LNCAP (cell line): ENCODE measurements at regions not wholly inside any gene's neighbourhood (a gene's known extent, or its start where the extent isn't known, plus 50 kb on each side); places are given as distances from the start of the nearest gene placed in this dataset.

Experiments
- CTCF ChIP-seq: fragments of 450-650 bp; IDR thresholded peaks from 2 replicates; pipeline ENCODE4 v1.5.1; 2017; ENCODE audit warnings: mild to moderate bottlenecking

DNA sequence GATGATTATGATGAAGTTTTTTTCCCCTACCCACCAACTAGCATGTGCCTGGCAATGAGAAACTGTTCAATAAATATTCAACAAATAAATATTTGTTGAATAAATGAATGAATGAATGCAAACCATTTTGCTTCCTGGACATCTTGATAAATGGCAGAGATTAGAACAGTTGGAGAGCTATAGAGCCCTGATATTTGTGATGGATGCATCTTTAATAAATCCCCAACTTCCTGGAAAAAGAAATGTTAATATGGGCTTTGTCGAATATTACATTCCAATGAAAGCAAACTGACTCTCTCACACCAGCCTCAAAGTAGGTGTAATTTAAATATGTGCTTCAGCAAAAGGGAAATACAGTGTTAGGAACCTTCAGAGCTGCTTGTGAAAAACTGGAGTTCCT lies 419.7 kb downstream of the MID1IP1 start:
- no peak for TF ChIP-seq CTCF

- TF ChIP-seq CTCF, result no peak
These were observed 421.3 kb downstream of the MID1IP1 start for GRCh38 chrX:39222346-39223113.

DNA sequence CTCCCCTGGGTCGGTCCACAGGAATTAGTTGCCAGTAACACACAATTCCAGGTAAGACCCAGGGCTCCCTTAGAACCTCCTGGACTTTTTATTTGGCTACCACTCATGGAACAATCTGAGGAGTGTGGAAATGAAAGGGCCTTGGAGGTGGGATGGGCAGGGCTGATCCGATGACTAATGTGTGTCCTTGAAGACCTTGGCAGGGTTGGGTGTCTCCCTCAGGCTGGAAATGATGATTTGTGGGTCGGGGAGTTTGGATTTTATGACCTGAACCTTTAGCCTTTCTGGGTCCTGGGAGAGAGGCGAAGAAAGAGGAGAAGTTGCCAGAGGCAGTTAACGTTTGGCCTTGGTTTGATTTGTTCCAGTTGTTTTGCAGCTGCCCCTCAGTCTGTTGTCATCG lies 425.0 kb downstream of the MID1IP1 start:
- no peak for TF ChIP-seq CTCF

- TF ChIP-seq CTCF, result no peak
These were observed 426.1 kb downstream of the MID1IP1 start for GRCh38 chrX:39227371-39227770.

DNA sequence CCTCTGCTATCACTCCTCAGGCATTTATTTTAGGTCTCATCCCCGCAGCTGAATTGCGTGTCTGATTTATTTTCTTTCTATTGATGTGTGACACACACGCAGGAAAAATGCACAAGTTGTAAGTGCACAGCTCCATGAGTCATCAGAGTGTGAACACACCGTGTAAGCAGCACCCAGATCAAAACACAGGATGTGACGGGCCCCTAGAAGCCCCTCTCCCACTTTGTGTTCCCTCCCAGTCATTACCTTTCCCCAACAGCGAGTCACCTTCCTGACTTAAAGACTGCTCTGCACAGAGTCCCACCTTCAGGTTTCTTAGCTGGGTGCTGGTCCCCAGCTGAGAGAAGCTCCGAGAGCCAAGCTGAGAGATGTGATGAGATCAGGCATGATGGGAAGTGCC lies 436.7 kb downstream of the MID1IP1 start:
- no peak for TF ChIP-seq CTCF

- TF ChIP-seq CTCF, result peak; percentile 56
These were observed 440.9 kb downstream of the MID1IP1 start for GRCh38 chrX:39242187-39242586.

GRCh38 chrX:39244147-39244546 lies 442.9 kb downstream of the MID1IP1 start:
- TF ChIP-seq CTCF, result no peak

GRCh38 chrX:39245024-39245423 lies 443.8 kb downstream of the MID1IP1 start:
- no peak for TF ChIP-seq CTCF
